ENCODE measurements at regions not wholly inside any gene's neighbourhood (a gene's known extent, or its start where the extent isn't known, plus 50 kb on each side); places are given as distances from the start of the nearest gene placed in this dataset.

DNA sequence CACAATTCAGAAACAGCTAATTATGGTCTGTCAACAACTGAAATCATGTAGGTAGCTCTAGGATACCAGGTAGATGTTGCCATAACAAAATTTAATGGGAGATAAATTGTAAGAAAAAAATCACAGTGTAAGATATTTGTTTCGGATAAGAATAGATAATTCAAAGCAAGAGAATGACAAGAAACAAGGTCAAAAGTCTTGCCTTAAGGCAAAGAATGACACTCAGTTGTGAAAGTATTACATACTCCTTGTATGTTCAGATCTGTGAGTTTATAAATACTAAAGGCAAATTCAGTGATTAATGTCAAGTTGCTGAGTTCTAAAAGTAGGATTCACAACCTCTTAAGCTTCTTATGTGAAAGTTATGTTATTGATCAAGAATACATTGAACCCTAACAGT, 772.2 kb upstream of the SGO1 start:
- no peaks in the 10 kb centered on the region for H3K4me1 ChIP-seq (ENCODE audit: insufficient read depth)
- no peaks in the 10 kb centered on the region for H3K9me3 ChIP-seq
- H3K27ac ChIP-seq, result no peak overlapping the region
- TF ChIP-seq EP300 (IDR thresholded peaks at IDR 0.05) (no peak), POLR2A (IDR thresholded peaks at IDR 0.05) (no peak)
- TF ChIP-seq, protein P1, sequence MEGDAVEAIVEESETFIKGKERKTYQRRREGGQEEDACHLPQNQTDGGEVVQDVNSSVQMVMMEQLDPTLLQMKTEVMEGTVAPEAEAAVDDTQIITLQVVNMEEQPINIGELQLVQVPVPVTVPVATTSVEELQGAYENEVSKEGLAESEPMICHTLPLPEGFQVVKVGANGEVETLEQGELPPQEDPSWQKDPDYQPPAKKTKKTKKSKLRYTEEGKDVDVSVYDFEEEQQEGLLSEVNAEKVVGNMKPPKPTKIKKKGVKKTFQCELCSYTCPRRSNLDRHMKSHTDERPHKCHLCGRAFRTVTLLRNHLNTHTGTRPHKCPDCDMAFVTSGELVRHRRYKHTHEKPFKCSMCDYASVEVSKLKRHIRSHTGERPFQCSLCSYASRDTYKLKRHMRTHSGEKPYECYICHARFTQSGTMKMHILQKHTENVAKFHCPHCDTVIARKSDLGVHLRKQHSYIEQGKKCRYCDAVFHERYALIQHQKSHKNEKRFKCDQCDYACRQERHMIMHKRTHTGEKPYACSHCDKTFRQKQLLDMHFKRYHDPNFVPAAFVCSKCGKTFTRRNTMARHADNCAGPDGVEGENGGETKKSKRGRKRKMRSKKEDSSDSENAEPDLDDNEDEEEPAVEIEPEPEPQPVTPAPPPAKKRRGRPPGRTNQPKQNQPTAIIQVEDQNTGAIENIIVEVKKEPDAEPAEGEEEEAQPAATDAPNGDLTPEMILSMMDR (IDR thresholded peaks at IDR 0.05), result no peak
- no peak overlapping the region for H3K4me3 ChIP-seq
- WGBS, 3 donors, result 85 to 88% (median 87%) methylated on average over 1 of the region's 1 CpG
- intact Hi-C loops (cut with DNase I), result no loop called here
- no peaks in the 10 kb centered on the region for H3K36me3 ChIP-seq
- no peak for DNase-seq
- no peaks in the 10 kb centered on the region for H3K27me3 ChIP-seq

DNA sequence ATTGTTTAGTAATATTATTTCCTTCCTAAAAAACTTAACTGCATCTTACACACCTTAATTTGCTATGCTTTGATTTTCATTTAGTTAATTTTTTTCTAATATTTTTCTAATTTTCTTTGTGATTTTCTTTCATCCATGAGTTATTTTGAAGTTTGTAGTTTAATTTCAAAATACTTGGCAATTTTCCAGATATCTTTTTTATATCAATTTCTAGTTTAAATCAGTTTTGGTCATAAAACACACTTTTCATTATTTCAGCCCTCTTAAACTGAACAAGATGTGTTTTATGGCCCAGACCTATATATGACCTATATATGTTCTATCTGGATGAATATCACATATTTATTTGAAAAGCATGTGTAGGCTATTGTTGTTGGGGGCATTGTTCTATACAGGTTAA, 759.9 kb upstream of the SGO1 start:
- DNase-seq, result no peak
- H3K9me3 ChIP-seq, result no peaks in the 10 kb centered on the region
- H3K27ac ChIP-seq, result no peak overlapping the region
- intact Hi-C loops (cut with DNase I), result no loop called here
- no peak overlapping the region for H3K4me3 ChIP-seq
- no peaks in the 10 kb centered on the region for H3K36me3 ChIP-seq
- TF ChIP-seq, protein P1 (IDR thresholded peaks at IDR 0.05), result no peak
- TF ChIP-seq EP300 (IDR thresholded peaks at IDR 0.05), result no peak
- no peak for TF ChIP-seq POLR2A (IDR thresholded peaks at IDR 0.05)
- no peaks in the 10 kb centered on the region for H3K4me1 ChIP-seq (ENCODE audit: insufficient read depth)
- no peaks in the 10 kb centered on the region for H3K27me3 ChIP-seq

DNA sequence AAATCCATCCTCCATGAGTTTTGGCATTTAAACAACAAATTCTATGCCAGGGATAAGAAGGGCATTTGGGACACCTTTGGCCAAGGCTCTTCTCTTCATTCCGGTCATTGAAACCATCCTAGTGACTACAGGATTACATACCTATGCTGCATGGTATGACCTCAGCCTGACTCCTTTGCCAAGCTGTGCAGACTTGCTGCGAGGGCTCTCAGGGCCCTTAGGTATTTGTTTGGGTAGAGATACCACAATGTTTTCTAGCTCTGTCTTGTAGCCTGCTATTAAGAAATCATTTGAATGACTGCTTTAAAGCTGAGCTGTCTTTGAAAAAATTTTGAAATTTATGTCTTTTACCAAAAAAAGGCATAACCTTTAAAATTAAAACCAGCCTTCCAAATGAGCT, 749.8 kb upstream of the SGO1 start:
- no peak overlapping the region for H3K27ac ChIP-seq
- H3K4me3 ChIP-seq, result no peak overlapping the region
- no peak for DNase-seq
- no peaks in the 10 kb centered on the region for H3K9me3 ChIP-seq
- no peaks in the 10 kb centered on the region for H3K36me3 ChIP-seq
- no peak for TF ChIP-seq EP300 (IDR thresholded peaks at IDR 0.05)
- TF ChIP-seq, protein P1 (IDR thresholded peaks at IDR 0.05), result no peak
- TF ChIP-seq POLR2A (IDR thresholded peaks at IDR 0.05), result no peak
- peaks cover 2% of the 10 kb centered on the region for H3K4me1 ChIP-seq (ENCODE audit: insufficient read depth)
- H3K27me3 ChIP-seq, result no peaks in the 10 kb centered on the region
- intact Hi-C loops (cut with DNase I), result no loop called here
- WGBS, 3 donors, result 57 to 73% (median 67%) methylated on average over 2 of the region's 2 CpGs

DNA sequence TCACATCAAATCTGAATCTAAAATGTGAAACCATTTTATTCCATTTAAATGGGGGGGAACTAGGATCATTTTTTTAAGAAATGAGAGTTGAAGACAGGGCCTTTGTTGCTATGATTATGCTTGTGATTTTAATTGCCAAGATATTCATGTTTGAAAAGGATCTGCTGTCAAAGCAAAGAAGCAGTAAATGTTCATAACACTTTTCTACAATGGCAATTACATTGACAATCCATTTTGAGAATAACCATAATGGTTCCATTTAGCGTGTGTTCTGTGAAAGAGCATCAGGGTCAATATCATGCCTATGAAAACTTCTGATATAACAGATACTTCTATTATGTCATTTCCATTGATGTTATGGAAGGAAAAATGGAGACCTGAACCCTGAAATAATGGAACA, 745.8 kb upstream of the SGO1 start:
- intact Hi-C loops (cut with DNase I), result no loop called here
- H3K9me3 ChIP-seq, result no peaks in the 10 kb centered on the region
- H3K36me3 ChIP-seq, result no peaks in the 10 kb centered on the region
- H3K27ac ChIP-seq, result no peak overlapping the region
- H3K4me1 ChIP-seq (ENCODE audit: insufficient read depth), result peaks cover 2% of the 10 kb centered on the region
- no peak for DNase-seq
- WGBS, 3 donors, result 92 to 100% (median 93%) methylated on average over 1 of the region's 1 CpG
- H3K4me3 ChIP-seq, result no peak overlapping the region
- no peaks in the 10 kb centered on the region for H3K27me3 ChIP-seq
- TF ChIP-seq, protein P1 (IDR thresholded peaks at IDR 0.05), result no peak
- no peak for TF ChIP-seq EP300 (IDR thresholded peaks at IDR 0.05)
- no peak for TF ChIP-seq POLR2A (IDR thresholded peaks at IDR 0.05)

DNA sequence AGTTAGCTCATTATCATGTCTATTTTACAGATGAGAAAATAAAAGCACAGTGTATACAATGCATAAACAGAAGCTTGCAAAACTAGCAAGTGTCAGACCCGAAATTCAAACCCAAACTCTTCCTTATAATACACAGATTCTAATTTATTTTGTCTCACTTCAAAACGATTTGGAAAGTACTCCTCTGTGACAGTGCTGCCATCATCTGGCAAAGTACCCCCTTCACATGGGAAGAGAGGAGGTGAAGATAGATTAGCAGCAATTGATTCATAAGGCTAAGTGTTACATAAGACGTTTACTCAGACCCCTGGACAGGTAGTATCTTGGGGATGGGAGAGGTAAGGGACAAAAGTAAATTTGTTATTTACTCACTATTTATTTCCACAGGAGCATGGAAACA, 744.0 kb upstream of the SGO1 start:
- Histone ChIP-seq H3K4me3 (no peak overlapping the region), H3K27me3 (no peaks in the 10 kb centered on the region), H3K27ac (no peak overlapping the region), H3K9me3 (no peaks in the 10 kb centered on the region), H3K4me1 (ENCODE audit: insufficient read depth) (no peaks in the 10 kb centered on the region), H3K36me3 (no peaks in the 10 kb centered on the region)
- DNase-seq, result no peak
- intact Hi-C loops (cut with DNase I), result no loop called here
- WGBS, 3 donors, result 42 to 55% (median 45%) methylated on average over 3 of the region's 3 CpGs
- TF ChIP-seq POLR2A (IDR thresholded peaks at IDR 0.05) (no peak), EP300 (IDR thresholded peaks at IDR 0.05) (no peak)
- TF ChIP-seq, protein P1 (IDR thresholded peaks at IDR 0.05), result no peak
